T follicular helper cell (primary cell): ENCODE measurements at regions not wholly inside any gene's neighbourhood (a gene's known extent, or its start where the extent isn't known, plus 50 kb on each side); places are given as distances from the start of the nearest gene placed in this dataset.
A peak's percentile ranks its signal among the peaks of the same experiment; 100 is the strongest.
"Not testable (repeated sequence)": the region's sequence is repeated elsewhere in the genome, so short reads cannot be mapped to it uniquely, and the experiment has no call there.

ENCODE experiments used
- DNase-seq: peaks from one replicate; pipeline ENCODE4 v3.0.0-alpha.2; 2020; ENCODE audit warnings: low read depth

DNA sequence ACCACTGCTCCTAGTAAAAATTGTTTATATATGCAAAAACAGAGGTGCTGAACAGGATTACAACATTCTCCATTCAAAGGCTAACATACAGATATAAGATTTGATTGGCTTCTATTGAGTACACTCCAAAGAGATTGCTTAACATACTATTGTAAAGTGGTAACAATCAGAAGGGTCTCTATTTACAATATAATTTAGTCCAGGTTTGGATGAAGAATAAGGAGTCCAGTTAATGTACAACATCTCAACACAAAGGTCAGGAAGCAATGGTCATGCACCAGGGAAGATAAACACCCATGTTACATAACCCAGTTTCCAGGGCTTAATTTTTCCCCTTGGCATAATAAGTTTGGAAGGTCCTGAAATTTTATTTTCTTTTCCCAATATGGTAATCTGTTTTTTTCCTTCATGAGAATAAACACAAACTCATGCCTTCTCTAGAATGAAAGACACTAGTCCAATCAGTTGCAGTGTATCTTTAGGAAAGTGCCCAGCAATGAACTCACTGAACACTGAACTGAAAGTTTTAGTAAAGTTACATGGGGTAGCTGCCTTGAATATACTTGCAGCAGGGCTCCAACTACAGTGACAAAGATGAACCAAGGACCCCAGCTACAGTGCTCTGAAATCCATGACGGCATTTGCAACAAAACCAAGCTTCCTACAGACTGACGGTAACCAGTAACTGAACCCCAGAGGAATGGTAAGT, 255.3 kb upstream of the GJE1 start:
- no peak for DNase-seq

DNA sequence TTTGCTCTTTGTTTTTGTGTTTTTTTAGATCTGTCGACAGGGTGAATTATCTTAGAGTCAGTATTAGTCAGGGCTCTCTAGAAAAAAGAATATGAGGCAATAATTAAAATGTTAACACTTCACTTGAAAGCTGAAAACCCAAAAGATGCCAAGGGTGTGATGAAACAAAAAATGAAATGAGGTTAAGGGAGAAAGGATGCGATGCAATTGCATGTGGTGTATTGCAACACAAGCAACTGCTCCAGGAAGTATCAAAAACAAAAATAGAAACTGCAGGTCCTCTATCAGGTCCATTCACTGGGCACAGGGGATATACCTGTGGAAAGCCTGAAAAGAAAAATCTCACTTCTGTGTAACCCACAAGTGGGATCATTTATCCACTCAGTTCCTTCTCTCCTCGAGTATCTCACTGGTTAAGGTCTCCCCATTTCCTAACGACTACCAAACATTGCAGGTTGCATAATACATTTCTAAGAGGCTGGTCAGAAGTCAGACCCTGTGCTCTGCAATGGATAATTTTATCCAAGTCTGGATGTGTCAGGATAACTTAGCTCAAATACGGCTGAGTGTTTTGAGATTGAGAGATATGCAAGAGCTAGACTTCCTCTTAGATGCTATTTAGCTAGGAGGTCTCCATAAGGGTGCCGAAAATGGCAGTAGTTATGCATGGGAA, 257.7 kb upstream of the GJE1 start:
- no peak for DNase-seq

DNA sequence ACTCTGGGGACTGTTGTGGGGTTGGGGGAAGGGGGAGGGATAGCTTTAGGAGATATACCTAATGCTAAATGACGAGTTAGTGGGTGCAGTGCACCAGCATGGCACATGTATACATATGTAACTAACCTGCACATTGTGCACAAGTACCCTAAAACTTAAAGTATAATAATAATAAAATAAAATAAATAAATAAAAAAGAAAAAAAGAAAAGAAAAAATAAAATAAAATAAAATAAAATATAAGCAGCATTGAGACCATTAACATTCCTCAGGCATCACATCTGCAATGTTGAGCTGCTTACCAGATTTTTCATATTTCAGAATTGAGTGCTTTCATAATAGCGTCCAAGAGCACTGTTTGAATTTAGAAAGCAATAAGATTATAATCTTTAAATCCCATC, 263.2 kb upstream of the GJE1 start:
- not testable (repeated sequence) for DNase-seq

DNA sequence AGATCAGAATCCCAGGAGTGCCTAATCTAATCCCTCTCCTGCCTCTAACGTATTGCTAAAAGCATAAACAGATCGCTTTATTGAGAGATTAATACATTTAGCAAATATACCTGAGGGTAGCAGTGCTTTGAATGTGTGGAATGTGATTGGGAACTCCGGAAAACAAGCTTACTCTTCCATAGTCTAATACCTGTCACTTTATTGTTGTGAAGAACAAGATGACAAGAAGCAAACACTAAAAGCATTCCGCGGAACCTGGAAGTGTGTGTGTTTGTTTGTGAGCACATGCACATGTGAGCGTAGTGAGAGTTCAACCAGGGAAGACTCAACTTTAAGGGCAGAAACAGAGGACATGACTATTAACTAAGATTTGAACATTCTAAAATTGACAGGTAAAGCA, 265.0 kb upstream of the GJE1 start:
- no peak for DNase-seq

DNA sequence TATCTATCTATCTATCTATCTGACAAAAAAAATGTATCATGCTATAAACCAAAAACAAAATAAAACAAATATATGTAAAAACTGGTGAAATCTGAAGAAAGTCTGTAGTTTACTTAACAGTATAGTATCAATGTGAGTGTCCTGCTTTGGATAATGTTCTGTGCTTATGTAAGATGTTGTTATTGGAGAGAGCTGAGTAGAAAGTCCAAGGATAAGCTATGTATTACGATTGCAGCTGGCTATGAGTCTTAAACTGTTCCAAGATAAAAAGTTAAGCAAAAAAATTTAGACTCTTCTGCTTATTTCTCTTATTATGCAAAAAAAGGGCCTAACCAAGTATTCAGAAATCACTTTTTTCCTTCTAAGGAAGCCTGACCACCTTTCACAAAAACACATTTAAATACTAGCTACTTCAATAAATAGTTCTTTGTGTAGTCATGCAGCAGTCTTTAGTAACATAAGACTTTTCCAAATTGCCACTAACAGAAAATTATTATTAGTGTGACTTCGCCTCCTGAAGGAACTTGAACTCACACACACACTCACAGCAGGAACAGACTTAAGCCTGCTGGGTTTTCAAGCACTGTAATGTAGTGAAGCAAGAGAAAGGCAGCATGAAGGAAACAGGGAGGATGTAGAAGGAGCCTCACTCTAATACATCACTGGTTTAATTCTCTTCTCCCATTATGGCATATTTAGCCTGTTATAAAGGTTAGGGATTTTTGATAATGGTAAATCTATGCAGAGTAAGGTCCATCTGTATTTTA, 265.8 kb upstream of the GJE1 start:
- DNase-seq, result no peak

DNA sequence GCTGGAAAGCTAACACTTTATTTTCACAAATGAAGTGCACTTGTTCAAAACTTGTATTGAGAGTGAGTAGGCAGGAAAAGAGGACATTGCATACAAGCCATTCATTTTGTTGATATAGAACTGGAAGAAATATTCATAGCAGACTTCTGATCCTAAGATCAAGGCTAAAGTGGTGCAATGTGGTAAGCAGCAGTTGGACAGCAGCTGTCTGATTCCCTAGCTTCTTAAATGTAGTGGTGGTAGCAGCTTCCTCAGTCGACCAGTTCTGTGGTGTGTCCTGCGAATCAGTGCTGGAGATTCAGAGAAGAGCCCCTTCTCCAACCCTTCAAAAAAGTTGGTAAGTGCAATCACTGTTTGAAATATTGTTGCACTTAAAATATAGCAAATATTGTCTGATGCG, 281.7 kb upstream of the GJE1 start:
- no peak for DNase-seq

DNA sequence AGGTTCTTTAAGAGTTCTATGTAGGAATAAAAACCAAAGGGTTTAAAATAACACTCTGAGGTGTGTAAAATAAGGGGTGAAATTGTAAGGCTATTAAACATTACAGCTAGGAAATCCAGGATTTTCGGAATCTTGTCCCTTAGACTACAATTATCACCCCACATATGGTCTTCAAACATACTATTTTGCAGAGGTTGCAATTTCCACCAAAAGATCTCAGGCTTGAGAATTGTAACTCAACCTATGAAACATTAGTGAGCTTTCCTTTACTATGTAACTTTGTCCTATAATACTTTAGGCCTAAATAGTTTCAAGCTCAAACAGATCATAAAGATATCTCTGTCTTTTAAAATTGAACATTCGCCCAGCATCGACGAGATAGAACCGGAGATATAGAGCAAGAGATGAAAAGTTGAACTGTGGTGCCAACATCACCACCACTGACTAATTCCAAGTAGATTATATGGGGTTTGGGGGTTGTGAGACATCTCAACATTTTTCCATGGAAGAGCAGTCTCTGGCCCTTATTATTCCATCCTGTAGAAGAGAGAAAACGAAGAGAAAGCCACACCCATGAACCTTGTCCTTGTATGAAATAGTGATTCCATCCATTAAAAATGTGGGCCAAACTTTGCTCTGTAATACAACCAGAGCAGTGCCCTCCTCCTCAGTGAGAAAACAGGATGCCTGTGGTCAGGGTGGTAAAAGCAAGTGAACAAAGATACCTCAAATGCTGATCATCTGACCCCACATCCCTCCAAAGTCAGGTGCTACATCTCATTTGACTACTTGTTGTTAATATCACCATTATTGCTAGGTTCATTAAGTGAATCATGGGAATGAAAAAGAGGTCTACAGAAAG, 284.5 kb upstream of the GJE1 start:
- peak; percentile 6 for DNase-seq

DNA sequence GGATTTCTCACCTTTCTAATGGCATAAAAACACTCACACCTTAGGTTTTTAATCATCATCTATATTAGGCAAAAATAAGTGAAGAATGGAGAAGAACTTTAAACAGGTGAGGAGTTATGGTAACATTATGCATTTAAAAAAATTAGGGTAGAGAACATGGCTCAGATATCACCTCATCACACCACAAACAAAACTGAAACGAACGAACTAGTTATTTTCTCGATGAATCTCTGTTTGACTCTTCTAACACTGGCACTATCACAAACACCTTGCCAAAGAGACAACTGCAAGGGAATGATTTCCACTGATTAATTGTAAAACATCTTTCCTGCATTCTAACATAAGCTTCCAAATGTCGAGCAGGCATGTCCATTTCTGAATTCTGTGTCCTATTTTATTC, 286.1 kb upstream of the GJE1 start:
- DNase-seq, result no peak

DNA sequence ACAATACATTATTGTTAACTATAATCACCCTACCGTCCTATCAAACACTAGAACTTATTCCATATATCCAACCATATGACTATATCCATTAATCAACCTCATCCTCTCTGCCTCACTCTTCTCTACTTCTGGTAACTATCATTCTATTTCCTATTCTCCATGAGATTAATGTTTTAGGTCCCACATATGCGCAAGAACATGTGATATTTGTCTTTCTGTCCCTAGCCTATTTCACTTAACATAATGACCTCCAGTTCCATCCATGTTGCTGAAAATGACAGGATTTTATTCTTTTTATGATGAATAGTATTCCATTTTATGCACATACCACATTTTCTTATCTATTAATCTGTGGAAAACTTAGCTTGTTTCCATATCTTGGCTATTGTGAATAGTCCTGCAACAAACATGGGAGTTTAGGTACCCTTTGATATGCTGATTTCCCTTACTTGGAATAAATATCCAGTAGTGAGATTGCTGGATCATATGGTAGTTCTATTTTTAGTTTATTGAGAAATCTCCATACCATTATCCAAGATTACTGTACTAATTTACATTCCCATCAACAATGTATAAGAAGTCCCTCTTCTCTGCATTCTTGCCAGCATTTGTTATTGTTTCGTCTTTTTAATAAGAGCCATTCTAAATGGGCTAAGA, 289.4 kb upstream of the GJE1 start:
- DNase-seq, result no peak

DNA sequence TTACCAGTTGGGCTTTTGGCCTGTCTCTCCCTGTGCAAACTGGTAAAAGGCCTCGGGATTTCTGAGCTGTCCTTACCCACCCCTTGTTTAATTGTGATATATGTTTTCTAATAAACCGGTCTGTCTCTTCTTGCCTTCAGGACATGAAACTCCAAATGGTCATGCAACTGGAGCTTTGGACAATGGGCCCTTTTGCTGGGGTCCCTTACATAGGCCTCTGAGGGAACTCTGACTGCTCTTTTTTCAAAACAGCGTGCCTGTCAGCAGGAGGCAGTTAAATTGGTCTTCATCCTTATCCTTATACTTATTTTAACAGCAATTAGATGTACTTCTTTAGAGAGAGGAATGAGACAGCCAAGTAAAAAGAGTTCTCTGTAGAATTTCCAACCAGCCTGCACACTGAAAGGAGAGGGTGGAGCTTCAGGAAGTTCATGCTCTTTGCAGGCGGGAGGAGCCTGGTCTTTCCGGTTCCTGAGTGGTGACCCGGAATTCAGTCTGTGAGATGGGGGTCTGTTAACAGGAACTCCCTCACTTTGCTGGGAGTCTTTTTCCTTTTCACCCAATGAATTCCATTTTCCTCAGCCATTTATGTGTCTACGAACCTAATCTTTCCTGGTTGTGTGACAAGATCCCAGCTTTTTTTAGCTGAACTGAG, 299.6 kb upstream of the GJE1 start:
- no peak for DNase-seq

DNA sequence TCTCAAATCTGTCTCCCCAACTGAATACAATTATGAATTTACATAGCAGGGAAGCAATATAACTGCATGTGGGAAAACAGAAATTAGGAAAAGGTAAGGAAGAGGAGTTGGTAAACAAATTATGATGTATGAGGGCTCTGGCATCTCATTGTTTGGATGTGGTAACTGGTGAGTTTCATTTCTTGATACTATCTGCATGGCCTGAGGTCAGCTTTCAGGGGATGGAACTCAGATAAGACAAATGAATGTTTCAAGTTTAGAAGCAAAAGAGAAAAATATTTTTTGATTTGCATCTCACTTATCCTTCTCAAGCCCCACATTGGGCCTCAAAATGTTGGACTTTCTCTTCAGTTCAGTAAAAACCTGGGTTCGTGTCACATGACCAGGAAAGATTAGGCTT, 302.2 kb upstream of the GJE1 start:
- no peak for DNase-seq

DNA sequence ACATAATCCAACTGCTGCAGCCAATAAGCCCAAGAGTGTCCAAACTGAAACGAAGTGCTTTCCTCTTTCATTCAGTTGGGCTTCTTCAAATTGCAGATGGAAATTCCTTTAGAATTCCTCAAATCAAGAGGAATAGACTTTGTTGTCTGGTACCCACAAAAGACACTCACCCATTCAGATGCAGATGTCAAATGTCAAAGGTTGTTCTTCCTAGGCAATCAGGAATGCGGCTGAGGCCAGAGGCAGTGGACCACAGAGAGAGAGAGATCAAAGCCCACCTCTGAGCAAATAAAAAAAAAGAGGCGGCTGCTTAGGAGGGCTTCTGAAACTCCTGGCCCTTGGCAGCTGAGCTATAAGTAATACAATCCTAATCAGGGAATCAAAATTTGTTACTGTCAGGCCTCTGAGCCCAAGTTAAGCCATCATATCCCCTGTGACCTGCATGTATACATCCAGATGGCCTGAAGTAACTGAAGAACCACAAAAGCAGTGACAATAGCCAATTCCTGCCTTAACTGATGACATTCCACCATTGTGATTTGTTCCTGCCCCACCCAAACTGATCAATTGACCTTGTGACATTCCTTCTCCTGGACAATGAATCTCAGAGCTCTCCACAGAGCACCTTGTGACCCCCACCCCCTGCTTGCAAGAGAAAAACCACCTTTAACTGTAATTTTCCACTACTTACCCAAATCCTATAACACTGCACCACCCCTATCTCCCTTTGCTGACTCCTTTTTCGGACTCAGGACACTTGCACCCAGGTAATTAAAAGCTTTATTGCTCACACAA, 303.0 kb upstream of the GJE1 start:
- no peak for DNase-seq

DNA sequence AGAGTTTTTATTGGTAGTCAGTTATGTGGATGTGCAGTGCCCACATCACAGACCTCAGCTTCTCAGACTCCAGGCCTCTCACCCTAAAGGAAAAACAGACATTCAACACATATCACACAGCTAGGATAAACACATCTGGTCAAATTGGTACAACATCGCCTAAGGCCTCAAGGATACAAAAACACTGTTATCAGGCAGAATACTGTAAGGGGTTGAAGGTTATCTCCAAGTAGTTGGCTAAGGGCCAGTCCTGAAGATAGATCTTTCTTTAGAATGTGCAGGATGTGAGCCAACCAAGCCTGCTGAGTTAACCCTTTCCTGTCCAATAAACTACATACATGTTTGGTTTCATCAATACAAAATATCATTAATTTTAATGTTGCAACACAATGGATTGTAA, 308.4 kb upstream of the GJE1 start:
- no peak for DNase-seq

DNA sequence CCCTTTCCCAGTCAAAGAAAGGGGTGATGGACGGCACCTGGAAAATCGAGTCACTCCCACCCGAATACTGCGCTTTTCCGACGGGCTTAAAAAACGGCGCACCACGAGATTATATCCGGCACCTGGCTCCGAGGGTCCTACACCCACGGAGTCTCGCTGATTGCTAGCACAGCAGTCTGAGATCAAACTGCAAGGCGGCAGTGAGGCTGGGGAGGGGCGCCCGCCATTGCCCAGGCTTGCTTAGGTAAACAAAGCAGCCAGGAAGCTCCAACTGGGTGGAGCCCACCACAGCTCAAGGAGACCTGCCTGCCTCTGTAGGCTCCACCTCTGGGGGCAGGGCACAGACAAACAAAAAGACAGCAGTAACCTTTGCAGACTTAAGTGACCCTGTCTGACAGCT, 317.7 kb upstream of the GJE1 start:
- not testable (repeated sequence) for DNase-seq

DNA sequence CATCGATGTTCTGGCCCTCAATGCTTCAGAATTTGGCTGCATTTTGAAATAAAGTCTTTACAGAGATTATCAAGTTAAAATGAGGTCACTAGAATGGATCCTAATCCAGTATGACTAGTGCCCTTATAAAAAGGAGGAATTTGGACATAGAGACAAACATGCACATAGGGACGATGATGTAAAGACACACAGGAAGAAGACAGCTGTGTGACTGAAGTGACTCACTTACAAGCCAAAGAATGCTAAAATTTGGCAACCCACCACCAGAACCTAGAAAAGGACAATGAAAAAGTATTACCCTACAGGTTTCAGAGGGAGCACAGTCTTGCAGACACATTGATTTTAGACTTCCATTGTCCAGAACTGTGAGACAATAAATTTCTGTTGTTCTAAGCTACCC, 322.8 kb upstream of the GJE1 start:
- DNase-seq, result no peak

DNA sequence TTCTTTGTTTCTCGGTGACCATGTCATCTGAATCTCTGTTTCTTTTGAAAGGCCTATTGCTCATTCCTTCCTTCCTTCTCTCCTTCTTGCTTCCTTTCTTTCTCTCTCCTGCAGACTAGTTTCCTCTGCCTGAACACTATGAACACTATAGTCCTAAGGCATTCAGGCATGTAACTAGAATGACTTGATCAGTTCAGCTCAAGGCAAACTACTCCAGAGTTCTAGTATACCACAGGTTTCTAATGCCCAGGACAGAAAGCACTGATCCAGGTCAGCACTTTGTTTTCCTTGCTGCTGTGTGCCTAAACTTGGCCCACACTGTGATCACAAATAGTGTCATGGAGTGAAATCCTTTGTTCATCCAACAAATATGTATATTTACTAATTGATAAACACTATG, 324.1 kb upstream of the GJE1 start:
- no peak for DNase-seq

DNA sequence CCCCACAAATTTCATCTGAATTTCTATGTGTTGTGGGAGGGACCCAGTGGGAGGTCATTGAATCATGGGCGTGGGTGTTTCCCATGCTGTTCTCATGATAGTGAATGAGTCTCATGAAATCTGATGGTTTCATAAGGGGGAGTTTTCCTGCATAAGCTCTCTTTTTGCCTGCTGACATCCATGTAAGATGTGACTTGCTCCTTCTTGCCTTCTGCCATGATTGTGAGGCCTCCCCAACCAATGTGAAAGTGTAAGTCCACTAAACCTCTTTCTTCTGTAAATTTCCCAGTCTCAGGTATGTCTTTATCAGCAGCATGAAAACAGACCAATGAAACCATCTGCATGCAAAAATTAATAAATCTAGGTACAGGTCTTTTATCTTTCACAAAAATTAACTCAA, 331.8 kb upstream of the GJE1 start:
- not testable (repeated sequence) for DNase-seq

DNA sequence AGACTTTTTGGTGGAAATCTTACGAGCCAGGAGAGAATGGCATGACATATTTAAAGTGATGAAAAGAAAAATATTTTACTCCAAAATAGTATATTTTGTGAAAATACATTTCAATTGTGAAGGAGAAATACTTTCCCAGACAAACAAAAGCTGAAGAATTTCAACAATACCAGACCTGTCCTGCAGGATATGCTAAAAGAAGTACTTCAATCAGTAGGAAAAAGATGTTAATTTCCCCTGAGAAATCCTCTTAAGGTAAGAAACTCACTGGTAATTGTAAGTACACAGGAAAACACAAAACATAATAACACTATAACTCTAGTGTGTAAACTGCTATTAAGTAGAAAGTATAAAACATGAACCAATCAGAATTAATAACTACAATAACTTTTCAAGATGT, 341.8 kb upstream of the GJE1 start:
- DNase-seq, result no peak

DNA sequence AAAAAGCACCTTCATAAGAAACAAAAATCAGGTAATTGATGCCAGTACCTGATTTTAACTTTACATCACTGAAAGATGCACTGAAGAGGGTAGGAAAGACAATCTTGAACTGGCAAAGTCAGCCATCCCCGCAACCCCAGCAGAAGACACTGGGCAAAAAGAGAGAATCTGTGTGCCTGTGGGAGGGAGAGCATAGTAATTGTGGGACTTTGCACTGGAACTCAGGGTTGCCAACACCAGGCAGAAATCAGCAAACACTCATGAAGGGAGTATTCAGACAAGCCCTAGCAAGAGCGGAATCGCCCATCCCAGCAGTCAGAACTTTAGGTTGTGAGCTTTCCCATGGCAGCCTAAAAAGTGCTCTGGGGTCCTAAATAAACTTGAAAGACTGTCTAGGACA, 344.6 kb upstream of the GJE1 start:
- no peak for DNase-seq

DNA sequence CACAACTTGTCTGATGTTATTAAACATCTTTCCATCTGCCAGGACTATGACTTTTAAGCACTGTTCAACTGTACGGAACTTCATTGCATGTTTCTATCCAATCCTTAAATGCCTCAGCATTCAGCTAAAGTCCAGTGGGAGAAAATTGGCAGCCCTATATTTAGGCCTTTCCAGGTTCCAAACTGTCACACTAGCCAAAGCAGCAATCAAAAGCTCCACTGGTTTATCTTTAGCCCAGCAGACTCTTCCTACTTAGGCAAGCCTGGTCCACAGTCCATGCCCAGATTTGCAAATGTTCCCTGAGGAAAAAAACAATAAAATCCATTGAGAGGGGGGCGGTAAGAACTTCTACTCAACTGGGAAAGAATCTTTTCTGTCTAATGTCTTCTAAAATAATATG, 349.1 kb upstream of the GJE1 start:
- no peak for DNase-seq
